Mammary epithelial cell (primary cell): ENCODE measurements at regions not wholly inside any gene's neighbourhood (a gene's known extent, or its start where the extent isn't known, plus 50 kb on each side); places are given as distances from the start of the nearest gene placed in this dataset.

Experiments
- CTCF ChIP-seq, 2 donors: IDR thresholded peaks in 1 of 2; conservative IDR thresholded peaks in 1 of 2; 2 replicates each; pipeline ENCODE4 v1.5.1; 2011 to 2012; ENCODE audit warnings: inconsistent platforms in 2 of 2, low read length in 2 of 2, mild to moderate bottlenecking in 2 of 2, control low read depth in 1 of 2, low read depth in 1 of 2; ENCODE audit not compliant: insufficient read depth in 1 of 2; ENCODE audit errors: extremely low read depth in 1 of 2
- EZH2 ChIP-seq: IDR thresholded peaks from 2 replicates; pipeline ENCODE4 v1.6.1; 2012; ENCODE audit warnings: low read length, inconsistent platforms, borderline replicate concordance

GRCh38 chr3:117629505-117629904 lies 919.9 kb downstream of the TUSC7 start:
- TF ChIP-seq CTCF (conservative IDR thresholded peaks at IDR 0.05 in 1 of 2, IDR thresholded peaks at IDR 0.05 in 1 of 2; ENCODE audit: extremely low read depth in 1 of 2, insufficient read depth in 1 of 2, low read depth in 1 of 2, low read length in 2 of 2) (no peak), EZH2 (no peak)
